HG03135 (cell line): ENCODE measurements at regions not wholly inside any gene's neighbourhood (a gene's known extent, or its start where the extent isn't known, plus 50 kb on each side); places are given as distances from the start of the nearest gene placed in this dataset.

ENCODE experiments used
- ATAC-seq: cut with Tn5 transposase; IDR thresholded peaks from one replicate; pipeline ENCODE4 v1.9.1; 2021; ENCODE audit warnings: mild to moderate bottlenecking, moderate library complexity; ENCODE audit not compliant: unreplicated experiment

DNA sequence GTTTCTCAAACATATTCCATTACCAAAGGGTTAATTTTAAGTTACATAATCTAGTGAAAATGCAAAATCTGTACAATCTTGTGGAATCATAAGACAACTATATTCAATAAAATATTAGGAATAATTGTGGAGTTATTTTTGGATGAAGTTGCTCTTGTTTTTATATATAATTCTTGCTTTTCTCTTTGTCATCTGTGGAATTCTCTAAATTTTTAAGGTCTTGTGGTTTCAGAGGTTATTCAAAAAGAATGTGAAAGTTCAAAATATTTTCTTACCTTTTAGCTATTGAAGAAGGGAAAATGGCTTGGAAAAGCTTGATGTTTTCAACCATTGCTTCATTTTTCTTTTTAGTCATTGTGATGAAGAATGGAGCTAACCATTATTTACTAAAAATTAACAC lies 552.1 kb downstream of the TFEC start:
- no peak for ATAC-seq

DNA sequence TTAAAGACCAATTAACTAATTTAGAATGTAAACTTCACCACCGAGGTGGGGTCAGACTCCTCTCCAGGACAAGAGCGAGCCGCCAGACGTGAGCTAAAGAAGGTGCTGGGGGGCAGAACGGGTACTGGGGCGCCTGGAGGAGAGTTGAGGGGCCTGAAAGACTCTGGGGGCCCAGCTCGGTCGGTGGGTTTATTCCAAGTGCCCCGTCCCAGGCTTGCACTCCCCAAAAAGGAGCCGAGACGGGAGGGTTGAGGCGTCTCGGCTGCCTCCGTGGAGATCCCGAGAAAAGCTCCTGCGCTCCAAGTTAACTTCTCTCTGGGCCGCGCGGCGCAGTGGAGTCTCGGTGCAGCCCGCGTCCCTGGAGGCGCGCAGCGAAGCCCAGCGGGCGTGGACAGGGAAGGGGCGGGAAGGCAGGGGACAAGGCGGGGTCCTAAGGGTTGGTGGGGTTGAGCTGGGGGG lies 553.3 kb downstream of the TFEC start:
- no peak for ATAC-seq

DNA sequence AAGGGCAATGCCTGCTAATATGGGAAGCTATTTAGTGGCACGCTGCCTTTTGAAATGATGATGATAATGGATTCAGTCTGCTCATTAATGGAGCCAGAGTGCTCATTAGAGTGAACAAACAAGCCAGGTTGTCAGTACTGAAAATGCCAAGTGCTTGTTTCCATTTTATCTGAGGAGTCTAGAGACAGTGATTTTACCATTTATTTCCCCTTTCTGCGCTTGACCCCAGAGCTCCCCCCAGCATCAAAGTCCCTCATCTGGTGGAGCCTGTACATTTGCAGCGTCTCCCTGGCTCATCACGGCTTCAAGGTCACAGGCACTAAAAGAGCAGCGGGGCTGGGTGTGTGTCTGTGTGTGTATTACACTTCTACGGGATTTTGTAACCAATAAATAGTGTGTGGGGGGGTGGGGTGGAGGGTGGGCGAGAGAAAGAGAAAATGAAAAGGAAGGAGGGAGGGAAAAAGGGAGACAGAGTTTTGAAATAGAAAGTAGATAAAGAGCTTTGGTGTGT lies 553.8 kb downstream of the TFEC start:
- no peak for ATAC-seq

- no peak for ATAC-seq
Observed at GRCh38 chr7:115475761-115476385, 554.0 kb downstream of the MDFIC start.

GRCh38 chr7:115475206-115475605 lies 553.3 kb downstream of the MDFIC start:
- no peak for ATAC-seq

DNA sequence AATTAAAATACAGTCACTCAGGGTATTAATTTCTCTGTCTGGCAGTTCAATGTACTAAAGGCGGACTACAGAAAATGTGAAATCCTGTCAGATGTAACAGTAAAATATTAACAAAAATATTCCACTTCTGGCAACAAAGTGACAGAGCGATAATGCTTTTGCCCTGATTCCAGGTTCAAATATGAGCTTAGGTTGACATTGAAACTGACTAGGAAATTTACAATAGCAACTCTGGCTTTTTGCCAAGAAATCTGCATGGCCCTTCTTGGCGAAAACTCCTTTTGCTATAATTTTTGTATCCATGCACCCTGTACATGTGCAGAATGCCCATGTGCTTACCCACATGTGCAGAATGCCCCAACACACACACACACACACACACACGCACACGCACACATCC lies 552.2 kb downstream of the MDFIC start:
- no peak for ATAC-seq

GRCh38 chr7:115471891-115472290 lies 550.0 kb downstream of the MDFIC start:
- ATAC-seq: no peak

DNA sequence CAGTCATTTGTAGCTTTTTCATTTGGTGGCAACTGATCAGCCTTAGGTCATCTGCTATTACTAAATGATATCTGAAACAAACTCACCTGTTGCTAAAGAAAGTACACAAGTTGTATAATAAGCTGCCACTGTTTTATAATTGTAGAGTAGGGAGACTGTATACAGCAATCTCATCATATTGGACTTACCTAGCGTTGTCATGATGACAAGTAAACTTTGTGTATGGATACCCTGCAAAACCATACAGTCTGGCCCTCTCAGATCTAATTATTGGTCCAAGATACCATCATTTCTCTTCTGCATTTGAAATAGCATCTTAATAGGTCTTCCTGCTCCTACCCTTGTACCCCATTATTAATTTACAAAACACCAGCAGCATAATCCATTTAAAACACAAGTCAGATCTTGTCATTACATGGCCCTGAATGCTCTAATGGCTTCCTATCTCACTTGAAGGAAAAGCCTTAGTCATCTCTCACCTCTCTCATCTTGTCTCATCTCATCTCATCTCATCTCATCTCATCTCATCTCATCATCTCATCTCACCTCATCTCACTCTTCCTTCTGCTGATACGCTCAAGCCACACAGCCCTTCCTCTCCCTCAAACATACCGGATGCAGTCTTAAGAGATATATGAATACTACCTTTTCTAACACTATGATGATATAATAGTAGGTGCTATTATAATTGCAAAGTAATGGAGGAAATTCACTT lies 540.6 kb downstream of the MDFIC start:
- ATAC-seq: no peak

- no peak for ATAC-seq
Observed at GRCh38 chr7:115449689-115450088, 527.8 kb downstream of the MDFIC start.

DNA sequence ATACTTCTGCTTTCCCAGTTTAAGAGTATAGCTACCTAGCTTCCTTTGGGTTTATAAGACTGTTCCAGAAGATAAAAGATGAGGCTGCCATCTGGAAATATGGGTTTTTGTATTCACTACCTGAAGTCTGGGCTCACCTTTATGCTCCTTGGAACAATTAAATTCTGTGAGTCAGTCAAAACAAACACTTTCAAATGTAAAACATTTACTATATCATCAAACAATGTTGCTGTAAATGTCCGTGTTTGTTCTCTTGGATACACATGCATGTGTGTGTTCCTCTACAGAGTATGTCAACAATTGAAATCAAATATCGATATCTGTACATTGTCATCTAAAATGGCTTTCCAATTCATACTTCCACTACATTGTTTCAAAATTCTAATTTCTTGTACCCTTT lies 525.6 kb downstream of the MDFIC start:
- ATAC-seq: no peak

DNA sequence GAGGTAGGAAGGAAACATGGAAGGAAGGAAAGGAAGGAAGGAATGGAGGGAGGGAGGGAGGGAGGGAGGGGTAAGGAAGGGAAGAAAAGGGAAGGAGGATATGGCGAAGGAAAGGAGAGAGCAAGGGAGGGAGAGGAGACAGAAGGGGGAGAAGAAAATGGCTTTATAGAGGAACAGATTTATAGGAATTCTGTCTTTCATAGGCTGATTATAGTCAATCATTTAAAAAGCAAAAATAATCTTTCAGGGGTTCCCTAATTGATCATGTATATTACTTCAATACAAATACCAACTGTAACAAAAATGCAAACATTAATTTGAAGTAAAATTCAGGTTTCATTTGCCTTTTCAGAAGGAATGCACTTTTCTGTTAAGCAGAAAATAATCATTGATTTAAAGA lies 519.1 kb downstream of the MDFIC start:
- ATAC-seq: no peak

DNA sequence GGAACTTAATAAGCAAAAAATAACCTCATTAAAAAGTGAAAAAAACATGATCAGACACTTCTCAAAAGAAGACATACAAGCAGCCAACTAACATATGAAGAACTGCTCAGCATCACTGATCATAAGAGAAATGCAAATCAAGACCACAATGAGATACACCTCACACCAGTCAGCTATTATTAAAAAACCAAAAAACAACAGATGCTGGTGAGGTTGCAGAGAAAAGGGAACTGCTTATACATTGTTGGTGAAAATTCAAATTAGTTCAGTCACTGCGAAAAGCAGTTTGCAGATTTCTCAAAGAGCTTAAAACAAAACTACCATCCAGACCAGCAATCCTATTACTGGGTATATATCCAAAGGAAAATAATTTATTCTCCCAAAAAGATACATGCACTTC lies 513.3 kb downstream of the MDFIC start:
- ATAC-seq: peak; percentile 96

DNA sequence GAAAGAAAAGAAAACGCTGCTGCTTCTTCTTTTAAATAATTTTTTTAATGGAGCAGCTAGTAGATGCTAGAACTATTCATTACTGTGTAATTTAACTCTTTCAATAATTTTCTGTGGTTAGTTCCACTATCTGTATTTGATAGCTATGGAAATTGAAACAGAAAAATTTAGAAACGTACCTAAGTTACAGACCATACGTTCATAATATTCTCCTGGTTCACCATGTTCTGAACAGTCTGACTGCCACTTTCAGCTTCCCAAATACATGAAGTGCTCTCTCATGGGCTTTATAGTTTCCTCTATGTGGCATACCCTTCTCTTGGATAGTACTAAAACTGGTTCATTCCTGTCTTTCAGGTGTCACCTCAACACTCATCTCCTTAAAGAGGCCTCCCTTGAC lies 508.0 kb downstream of the MDFIC start:
- ATAC-seq: no peak

DNA sequence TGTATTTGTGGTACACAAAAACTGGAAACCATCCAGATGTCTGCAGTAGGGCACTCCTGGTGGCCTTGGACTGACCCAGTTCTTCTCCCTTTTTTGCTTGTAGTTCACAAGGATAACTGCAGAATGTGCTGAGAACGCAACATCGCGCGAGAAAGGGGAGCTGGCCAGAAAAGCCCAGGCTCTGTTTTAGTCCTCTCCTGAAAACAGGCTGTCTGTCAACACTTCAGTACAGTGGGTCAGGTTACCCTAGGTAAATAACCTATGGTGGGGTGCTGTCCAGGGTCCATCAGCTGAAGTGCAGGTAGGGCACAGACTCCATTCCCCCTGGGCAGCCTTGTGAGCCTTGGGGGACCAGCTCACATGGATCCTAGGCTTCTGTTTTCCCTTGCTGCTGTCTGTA lies 495.8 kb downstream of the MDFIC start:
- no peak for ATAC-seq

DNA sequence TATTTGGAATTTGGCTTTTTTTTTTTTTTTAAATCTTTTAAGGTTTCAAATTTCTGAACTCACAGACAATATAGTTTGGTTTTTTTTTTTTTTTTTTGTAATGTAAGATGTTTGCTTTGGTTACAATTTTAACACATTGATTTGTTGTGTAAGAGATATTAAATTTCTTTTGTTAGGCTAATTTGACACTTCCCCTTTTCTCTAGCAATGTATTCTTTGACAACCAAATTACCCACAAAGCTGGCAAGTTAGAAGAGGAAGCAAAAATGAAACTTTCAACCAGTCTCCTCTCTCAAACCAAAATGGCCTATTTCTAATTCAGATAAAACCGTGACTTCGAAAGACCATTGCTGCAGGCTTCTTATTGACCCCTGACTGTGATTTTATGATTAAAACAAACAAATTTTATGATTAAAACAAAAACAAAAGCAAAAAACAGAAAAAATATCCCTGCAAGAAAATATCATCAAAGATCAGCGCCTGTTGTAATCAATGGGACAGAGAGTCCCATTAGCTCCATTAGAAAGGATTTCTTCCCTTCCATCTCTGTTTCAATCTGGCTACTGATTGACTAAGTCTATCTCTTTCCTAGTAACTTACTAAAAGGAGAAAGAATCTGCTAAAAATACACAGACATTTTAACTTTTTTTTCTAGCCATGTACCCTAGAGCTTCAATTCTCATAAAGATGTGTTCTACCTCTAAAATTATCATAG lies 489.2 kb downstream of the MDFIC start:
- ATAC-seq: peak; percentile 96

DNA sequence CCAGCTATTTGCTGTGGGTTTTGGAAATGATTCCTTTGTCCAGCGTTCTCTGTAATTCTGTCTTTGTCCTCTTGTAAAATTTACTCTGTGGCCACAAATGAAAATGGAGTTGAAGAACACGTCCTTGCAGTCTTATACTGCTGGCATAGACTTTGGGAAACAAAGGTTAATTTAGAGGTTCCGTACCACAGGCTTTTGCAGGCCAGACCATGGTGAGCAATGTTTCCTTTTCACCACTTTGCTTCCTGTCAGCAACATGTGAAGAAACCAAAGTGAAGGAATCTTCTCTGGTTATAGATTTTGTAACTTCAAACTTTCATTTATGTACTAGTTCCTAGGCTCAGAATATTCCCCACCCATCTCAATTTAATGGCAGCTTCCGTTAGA lies 488.5 kb downstream of the MDFIC start:
- ATAC-seq: no peak

DNA sequence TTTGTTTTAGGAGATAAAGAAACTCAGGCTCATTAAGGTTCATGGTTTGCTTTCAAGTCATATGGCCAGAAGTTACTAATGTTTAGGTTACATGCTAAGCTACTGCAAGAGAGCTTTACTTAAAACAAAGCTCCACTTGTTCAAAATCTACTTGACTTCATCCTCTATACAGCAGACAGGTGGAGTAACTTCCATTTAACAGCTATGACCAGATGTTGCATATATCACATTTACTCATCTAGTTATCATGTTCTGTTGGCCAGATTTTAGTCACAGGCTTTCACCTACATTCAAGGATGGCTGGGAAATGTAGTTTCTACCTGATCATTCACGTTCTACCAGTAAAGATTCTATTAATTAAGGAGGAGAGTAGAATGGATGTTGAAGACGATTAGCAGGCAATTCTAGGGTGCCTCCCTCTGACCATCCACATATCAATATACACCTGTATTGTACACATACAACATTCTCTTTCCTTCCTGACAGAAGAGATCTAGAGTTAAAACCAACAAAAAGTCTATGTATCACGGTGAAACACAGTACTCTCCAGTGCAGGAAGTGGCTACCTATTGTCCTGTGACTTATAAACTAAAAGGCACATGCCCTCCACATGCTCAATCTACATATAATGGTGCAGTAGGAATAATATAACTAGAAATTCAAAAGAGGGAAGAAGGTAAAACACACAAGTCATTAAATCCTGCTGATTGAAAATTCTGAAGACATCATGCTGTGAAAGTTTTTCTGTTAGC lies 488.0 kb downstream of the MDFIC start:
- no peak for ATAC-seq

DNA sequence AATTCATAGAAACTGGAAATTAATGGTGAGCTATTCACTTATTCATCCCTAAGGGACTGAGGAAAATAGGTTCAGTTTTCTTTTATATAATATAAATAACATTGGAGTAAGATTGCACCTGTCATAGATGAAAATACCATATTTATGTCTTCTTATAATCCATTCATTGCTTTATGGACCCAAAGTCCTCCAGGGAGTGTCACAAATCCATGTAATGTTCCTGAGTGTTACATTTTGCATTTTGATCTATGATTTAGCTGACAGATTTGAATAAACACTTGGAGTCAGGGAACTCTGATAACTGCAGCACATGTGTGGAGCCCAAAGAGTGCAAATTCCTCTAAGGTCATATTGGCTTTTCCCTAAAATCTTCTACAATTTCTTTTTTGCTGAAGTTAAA lies 484.3 kb downstream of the MDFIC start:
- no peak for ATAC-seq

- no peak for ATAC-seq
Observed at GRCh38 chr7:115387137-115387536, 465.2 kb downstream of the MDFIC start.

DNA sequence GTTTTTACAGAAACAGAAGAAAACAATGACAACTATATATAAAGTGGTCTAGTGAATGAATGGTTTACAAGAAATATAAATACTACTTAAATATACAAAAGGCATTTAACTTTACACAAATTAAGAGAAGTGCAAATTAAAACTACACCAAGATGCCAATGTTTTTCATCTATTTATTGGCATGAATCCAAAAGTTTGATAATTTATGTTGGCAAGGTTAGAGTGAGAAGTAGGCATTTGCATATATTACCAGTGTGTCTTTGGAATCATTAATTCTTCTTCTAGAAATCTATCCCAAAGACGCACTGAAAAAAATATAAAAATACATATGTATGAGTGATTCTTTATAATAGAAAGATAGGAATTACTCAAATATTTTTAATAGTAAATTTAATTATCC lies 457.4 kb downstream of the MDFIC start:
- ATAC-seq: no peak

DNA sequence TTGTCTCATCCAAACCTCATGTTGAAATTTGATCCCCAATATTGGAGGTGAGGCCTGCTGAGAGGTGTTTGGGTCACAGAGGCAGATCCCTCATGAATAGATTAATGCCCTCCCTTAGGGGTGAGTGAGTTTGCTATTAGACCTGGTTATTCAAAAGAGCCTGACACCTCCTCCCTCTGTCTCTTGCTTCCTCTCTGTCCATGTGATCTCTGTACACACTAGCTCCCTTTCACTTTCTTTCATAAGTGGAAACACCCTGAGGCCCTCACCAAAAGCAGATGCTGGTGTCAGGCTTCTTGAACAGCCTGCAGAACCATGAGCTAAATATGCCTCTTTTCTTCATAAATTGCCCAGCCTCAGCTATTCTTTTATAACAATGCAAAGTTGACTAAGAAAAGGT lies 447.1 kb downstream of the MDFIC start:
- no peak for ATAC-seq
